ENCODE measurements at regions not wholly inside any gene's neighbourhood (a gene's known extent, or its start where the extent isn't known, plus 50 kb on each side); places are given as distances from the start of the nearest gene placed in this dataset.

DNA sequence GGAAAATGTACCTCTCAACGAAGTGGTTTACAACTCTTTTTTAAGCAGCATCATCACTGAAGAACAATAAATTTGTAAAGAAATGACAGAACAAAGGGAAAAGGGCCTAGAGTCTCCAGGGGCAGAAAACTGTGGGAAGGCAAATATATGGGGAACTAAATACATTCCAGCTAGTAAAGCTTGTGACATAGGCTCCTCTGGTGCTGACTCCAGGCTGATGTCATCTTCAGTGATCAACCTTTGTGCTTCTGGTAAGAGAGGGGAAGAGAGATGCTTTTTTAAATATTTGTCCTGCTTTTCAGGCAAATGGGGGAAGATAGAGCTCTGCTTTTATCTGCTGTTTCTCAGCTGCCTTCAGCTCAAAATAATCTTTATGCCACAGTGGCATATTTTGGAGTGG is 323.2 kb downstream of the LRRIQ3 start:
- TF ChIP-seq, protein P1, sequence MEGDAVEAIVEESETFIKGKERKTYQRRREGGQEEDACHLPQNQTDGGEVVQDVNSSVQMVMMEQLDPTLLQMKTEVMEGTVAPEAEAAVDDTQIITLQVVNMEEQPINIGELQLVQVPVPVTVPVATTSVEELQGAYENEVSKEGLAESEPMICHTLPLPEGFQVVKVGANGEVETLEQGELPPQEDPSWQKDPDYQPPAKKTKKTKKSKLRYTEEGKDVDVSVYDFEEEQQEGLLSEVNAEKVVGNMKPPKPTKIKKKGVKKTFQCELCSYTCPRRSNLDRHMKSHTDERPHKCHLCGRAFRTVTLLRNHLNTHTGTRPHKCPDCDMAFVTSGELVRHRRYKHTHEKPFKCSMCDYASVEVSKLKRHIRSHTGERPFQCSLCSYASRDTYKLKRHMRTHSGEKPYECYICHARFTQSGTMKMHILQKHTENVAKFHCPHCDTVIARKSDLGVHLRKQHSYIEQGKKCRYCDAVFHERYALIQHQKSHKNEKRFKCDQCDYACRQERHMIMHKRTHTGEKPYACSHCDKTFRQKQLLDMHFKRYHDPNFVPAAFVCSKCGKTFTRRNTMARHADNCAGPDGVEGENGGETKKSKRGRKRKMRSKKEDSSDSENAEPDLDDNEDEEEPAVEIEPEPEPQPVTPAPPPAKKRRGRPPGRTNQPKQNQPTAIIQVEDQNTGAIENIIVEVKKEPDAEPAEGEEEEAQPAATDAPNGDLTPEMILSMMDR (IDR thresholded peaks at IDR 0.05) = no peak
- no peak for TF ChIP-seq POLR2A (IDR thresholded peaks at IDR 0.05)

All from ovary (tissue), 3 donors.